ENCODE measurements at regions not wholly inside any gene's neighbourhood (a gene's known extent, or its start where the extent isn't known, plus 50 kb on each side); places are given as distances from the start of the nearest gene placed in this dataset.

- Mint-ChIP-seq H3K27me3 (peaks cover 0 to 4% (median 4%) of the 10 kb centered on the region in 5 donors), H3K4me1 (no peaks in the 10 kb centered on the region), H3K27ac (no peak overlapping the region), H3K9me3 (peaks cover 0 to 11% (median 0%) of the 10 kb centered on the region in 11 donors), H3K36me3 (no peaks in the 10 kb centered on the region), H3K4me3 (no peak overlapping the region)
- ATAC-seq (no peak), DNase-seq (no peak)
- Histone ChIP-seq H3K4me3 (ENCODE audit: low read length) (no peak overlapping the region), H3K9me3 (ENCODE audit: control insufficient read depth in 2 of 3, low read length in 3 of 3) (no peaks in the 10 kb centered on the region), H3K27me3 (ENCODE audit: control insufficient read depth in 2 of 2, insufficient read depth in 2 of 2, low read length in 2 of 2) (no peaks in the 10 kb centered on the region), H3K36me3 (ENCODE audit: control insufficient read depth in 2 of 3, insufficient read depth in 3 of 3, low read length in 3 of 3) (no peaks in the 10 kb centered on the region), H3K4me1 (ENCODE audit: control insufficient read depth in 2 of 2, insufficient read depth in 2 of 2, low read length in 2 of 2) (no peaks in the 10 kb centered on the region), H3K27ac (ENCODE audit: low read depth, low read length) (no peak overlapping the region)
- intact Hi-C loops (cut with micrococcal nuclease): no loop called here
- CTCF ChIA-PET: no interaction called here
- POLR2A ChIA-PET: no interaction called here
Measured at GRCh38 chr12:42853370-42854140, 264.0 kb upstream of the PRICKLE1 start.

- Mint-ChIP-seq H3K9me3 (peaks cover 0 to 13% (median 2%) of the 10 kb centered on the region in 11 donors), H3K36me3 (no peaks in the 10 kb centered on the region), H3K27ac (no peak overlapping the region), H3K4me1 (no peaks in the 10 kb centered on the region), H3K4me3 (no peak overlapping the region), H3K27me3 (peaks cover 0 to 3% (median 0%) of the 10 kb centered on the region in 5 donors)
- no peak for DNase-seq
- ATAC-seq: no peak
- Histone ChIP-seq H3K36me3 (ENCODE audit: control insufficient read depth in 2 of 3, insufficient read depth in 3 of 3, low read length in 3 of 3) (no peaks in the 10 kb centered on the region), H3K4me3 (ENCODE audit: low read length) (no peak overlapping the region), H3K27ac (ENCODE audit: low read depth, low read length) (no peak overlapping the region), H3K9me3 (ENCODE audit: control insufficient read depth in 2 of 3, low read length in 3 of 3) (no peaks in the 10 kb centered on the region), H3K4me1 (ENCODE audit: control insufficient read depth in 2 of 2, insufficient read depth in 2 of 2, low read length in 2 of 2) (no peaks in the 10 kb centered on the region), H3K27me3 (ENCODE audit: control insufficient read depth in 2 of 2, insufficient read depth in 2 of 2, low read length in 2 of 2) (no peaks in the 10 kb centered on the region)
- intact Hi-C loops (cut with micrococcal nuclease): no loop called here
- ChIA-PET POLR2A (no interaction called here), CTCF (interaction anchor here (0.5 kb wide), 1 partner anchor 194 kb away, joined by 4 read pairs; no protein-coding TSS in a partner anchor)
Measured at GRCh38 chr12:42846782-42847181, 257.2 kb upstream of the PRICKLE1 start.

GRCh38 chr12:42834062-42834461 is 244.5 kb upstream of the PRICKLE1 start:
- no peaks in the 10 kb centered on the region for H3K27me3 Mint-ChIP-seq
- CTCF ChIA-PET: no interaction called here
- H3K27ac ChIP-seq (ENCODE audit: low read depth, low read length): no peak overlapping the region
- intact Hi-C loops (cut with micrococcal nuclease): no loop called here
- no peak overlapping the region for H3K4me3 ChIP-seq (ENCODE audit: low read length)
- DNase-seq (no peak), ATAC-seq (no peak)
- peaks cover 0 to 10% (median 3%) of the 10 kb centered on the region in 11 donors for H3K9me3 Mint-ChIP-seq
- H3K27ac Mint-ChIP-seq: no peak overlapping the region
- H3K9me3 ChIP-seq (ENCODE audit: control insufficient read depth in 2 of 3, low read length in 3 of 3): no peaks in the 10 kb centered on the region
- H3K4me1 Mint-ChIP-seq: no peaks in the 10 kb centered on the region
- no peak overlapping the region for H3K4me3 Mint-ChIP-seq
- H3K4me1 ChIP-seq (ENCODE audit: control insufficient read depth in 2 of 2, insufficient read depth in 2 of 2, low read length in 2 of 2): no peaks in the 10 kb centered on the region
- H3K36me3 Mint-ChIP-seq: no peaks in the 10 kb centered on the region
- H3K27me3 ChIP-seq (ENCODE audit: control insufficient read depth in 2 of 2, insufficient read depth in 2 of 2, low read length in 2 of 2): no peaks in the 10 kb centered on the region
- POLR2A ChIA-PET: no interaction called here
- H3K36me3 ChIP-seq (ENCODE audit: control insufficient read depth in 2 of 3, insufficient read depth in 3 of 3, low read length in 3 of 3): no peaks in the 10 kb centered on the region

GRCh38 chr12:42828836-42829235 is 239.3 kb upstream of the PRICKLE1 start:
- no peak for DNase-seq
- no peaks in the 10 kb centered on the region for H3K36me3 Mint-ChIP-seq
- no peaks in the 10 kb centered on the region for H3K36me3 ChIP-seq (ENCODE audit: control insufficient read depth in 2 of 3, insufficient read depth in 3 of 3, low read length in 3 of 3)
- H3K4me3 ChIP-seq (ENCODE audit: low read length): no peak overlapping the region
- no peak for ATAC-seq
- POLR2A ChIA-PET: no interaction called here
- no peaks in the 10 kb centered on the region for H3K27me3 Mint-ChIP-seq
- no peaks in the 10 kb centered on the region for H3K4me1 ChIP-seq (ENCODE audit: control insufficient read depth in 2 of 2, insufficient read depth in 2 of 2, low read length in 2 of 2)
- H3K27ac Mint-ChIP-seq: no peak overlapping the region
- CTCF ChIA-PET: no interaction called here
- no peaks in the 10 kb centered on the region for H3K27me3 ChIP-seq (ENCODE audit: control insufficient read depth in 2 of 2, insufficient read depth in 2 of 2, low read length in 2 of 2)
- H3K27ac ChIP-seq (ENCODE audit: low read depth, low read length): no peak overlapping the region
- intact Hi-C loops (cut with micrococcal nuclease): no loop called here
- no peaks in the 10 kb centered on the region for H3K9me3 ChIP-seq (ENCODE audit: control insufficient read depth in 2 of 3, low read length in 3 of 3)
- H3K4me3 Mint-ChIP-seq: no peak overlapping the region
- H3K4me1 Mint-ChIP-seq: no peaks in the 10 kb centered on the region
- peaks cover 0 to 13% (median 0%) of the 10 kb centered on the region in 11 donors for H3K9me3 Mint-ChIP-seq

GRCh38 chr12:42824327-42824726 is 234.8 kb upstream of the PRICKLE1 start:
- Mint-ChIP-seq H3K4me3 (no peak overlapping the region), H3K27ac (no peak overlapping the region), H3K36me3 (no peaks in the 10 kb centered on the region), H3K27me3 (no peaks in the 10 kb centered on the region), H3K4me1 (no peaks in the 10 kb centered on the region), H3K9me3 (peaks cover 0 to 17% (median 0%) of the 10 kb centered on the region in 11 donors)
- H3K27ac ChIP-seq (ENCODE audit: low read depth, low read length): no peak overlapping the region
- H3K4me3 ChIP-seq (ENCODE audit: low read length): no peak overlapping the region
- no peaks in the 10 kb centered on the region for H3K36me3 ChIP-seq (ENCODE audit: control insufficient read depth in 2 of 3, insufficient read depth in 3 of 3, low read length in 3 of 3)
- DNase-seq (no peak), ATAC-seq (no peak)
- intact Hi-C loops (cut with micrococcal nuclease): no loop called here
- ChIA-PET POLR2A (no interaction called here), CTCF (no interaction called here)
- no peaks in the 10 kb centered on the region for H3K27me3 ChIP-seq (ENCODE audit: control insufficient read depth in 2 of 2, insufficient read depth in 2 of 2, low read length in 2 of 2)
- no peaks in the 10 kb centered on the region for H3K4me1 ChIP-seq (ENCODE audit: control insufficient read depth in 2 of 2, insufficient read depth in 2 of 2, low read length in 2 of 2)
- H3K9me3 ChIP-seq (ENCODE audit: control insufficient read depth in 2 of 3, low read length in 3 of 3): no peaks in the 10 kb centered on the region

- H3K27ac Mint-ChIP-seq: no peak overlapping the region
- Histone ChIP-seq H3K4me1 (ENCODE audit: control insufficient read depth in 2 of 2, insufficient read depth in 2 of 2, low read length in 2 of 2) (no peaks in the 10 kb centered on the region), H3K27ac (ENCODE audit: low read depth, low read length) (no peak overlapping the region), H3K27me3 (ENCODE audit: control insufficient read depth in 2 of 2, insufficient read depth in 2 of 2, low read length in 2 of 2) (no peaks in the 10 kb centered on the region), H3K9me3 (ENCODE audit: control insufficient read depth in 2 of 3, low read length in 3 of 3) (no peaks in the 10 kb centered on the region), H3K36me3 (ENCODE audit: control insufficient read depth in 2 of 3, insufficient read depth in 3 of 3, low read length in 3 of 3) (no peaks in the 10 kb centered on the region), H3K4me3 (ENCODE audit: low read length) (no peak overlapping the region)
- H3K27me3 Mint-ChIP-seq: no peaks in the 10 kb centered on the region
- DNase-seq: no peak
- H3K9me3 Mint-ChIP-seq: peaks cover 0 to 12% (median 0%) of the 10 kb centered on the region in 11 donors
- intact Hi-C loops (cut with micrococcal nuclease): no loop called here
- ATAC-seq: no peak
- ChIA-PET POLR2A (no interaction called here), CTCF (no interaction called here)
- no peak overlapping the region for H3K4me3 Mint-ChIP-seq
- H3K36me3 Mint-ChIP-seq: no peaks in the 10 kb centered on the region
- no peaks in the 10 kb centered on the region for H3K4me1 Mint-ChIP-seq
Measured at GRCh38 chr12:42823679-42824078, 234.1 kb upstream of the PRICKLE1 start.

- Histone ChIP-seq H3K27ac (ENCODE audit: low read depth, low read length) (no peak overlapping the region), H3K4me3 (ENCODE audit: low read length) (no peak overlapping the region), H3K9me3 (ENCODE audit: control insufficient read depth in 2 of 3, low read length in 3 of 3) (no peaks in the 10 kb centered on the region), H3K36me3 (ENCODE audit: control insufficient read depth in 2 of 3, insufficient read depth in 3 of 3, low read length in 3 of 3) (no peaks in the 10 kb centered on the region), H3K27me3 (ENCODE audit: control insufficient read depth in 2 of 2, insufficient read depth in 2 of 2, low read length in 2 of 2) (no peaks in the 10 kb centered on the region), H3K4me1 (ENCODE audit: control insufficient read depth in 2 of 2, insufficient read depth in 2 of 2, low read length in 2 of 2) (no peaks in the 10 kb centered on the region)
- no peak for ATAC-seq
- CTCF ChIA-PET: no interaction called here
- Mint-ChIP-seq H3K36me3 (no peaks in the 10 kb centered on the region), H3K27me3 (no peaks in the 10 kb centered on the region), H3K9me3 (peaks cover 0 to 22% (median 3%) of the 10 kb centered on the region in 11 donors), H3K4me1 (no peaks in the 10 kb centered on the region), H3K4me3 (no peak overlapping the region), H3K27ac (no peak overlapping the region)
- no peak for DNase-seq
- POLR2A ChIA-PET: no interaction called here
- intact Hi-C loops (cut with micrococcal nuclease): no loop called here
Measured at GRCh38 chr12:42819846-42820245, 230.3 kb upstream of the PRICKLE1 start.
